ENCODE measurements at regions not wholly inside any gene's neighbourhood (a gene's known extent, or its start where the extent isn't known, plus 50 kb on each side); places are given as distances from the start of the nearest gene placed in this dataset.

- DNase-seq = no peak
These were observed 208.1 kb upstream of the THSD7B start for GRCh38 chr2:136557203-136557602.

DNA sequence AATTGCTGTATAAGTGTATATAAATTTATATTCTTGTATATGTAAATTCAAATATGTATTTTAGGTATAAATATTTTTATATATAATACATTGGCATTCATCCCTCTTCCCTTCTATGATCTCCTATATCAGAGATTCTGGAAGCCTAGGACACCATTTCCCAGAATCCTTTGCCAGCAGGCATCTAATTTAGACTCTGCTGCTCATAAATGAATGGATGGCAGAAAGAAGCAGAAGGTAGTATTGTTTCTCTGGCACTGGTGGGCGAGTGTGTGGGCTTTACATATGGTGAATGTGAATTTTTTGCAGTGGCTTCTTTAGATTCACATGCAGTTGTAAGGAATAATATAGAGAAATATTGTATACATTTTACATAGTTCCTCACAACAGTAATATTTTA is 215.2 kb upstream of the THSD7B start:
- no peak for DNase-seq

- no peak for DNase-seq
These were observed 226.0 kb upstream of the THSD7B start for GRCh38 chr2:136539355-136539754.

DNA sequence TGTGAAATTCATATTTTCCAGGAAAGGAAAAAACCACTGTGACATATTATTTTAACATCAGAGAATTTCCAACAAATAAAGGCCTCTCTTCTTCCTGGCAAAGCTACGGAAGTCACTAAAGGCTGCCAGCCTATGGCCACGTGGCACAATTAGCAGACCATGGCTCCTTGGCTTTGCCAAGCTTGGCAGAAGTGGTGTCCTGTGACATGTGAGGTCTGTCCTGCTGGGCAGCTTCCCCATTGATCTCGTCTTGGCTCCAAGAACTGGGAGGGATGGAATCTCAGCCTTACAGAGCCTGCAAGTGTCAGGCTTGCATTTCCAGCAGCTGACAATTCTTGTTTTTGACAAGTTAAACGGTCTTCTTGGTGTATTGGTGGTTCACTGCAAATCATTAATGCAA is 226.9 kb upstream of the THSD7B start:
- DNase-seq = no peak

DNA sequence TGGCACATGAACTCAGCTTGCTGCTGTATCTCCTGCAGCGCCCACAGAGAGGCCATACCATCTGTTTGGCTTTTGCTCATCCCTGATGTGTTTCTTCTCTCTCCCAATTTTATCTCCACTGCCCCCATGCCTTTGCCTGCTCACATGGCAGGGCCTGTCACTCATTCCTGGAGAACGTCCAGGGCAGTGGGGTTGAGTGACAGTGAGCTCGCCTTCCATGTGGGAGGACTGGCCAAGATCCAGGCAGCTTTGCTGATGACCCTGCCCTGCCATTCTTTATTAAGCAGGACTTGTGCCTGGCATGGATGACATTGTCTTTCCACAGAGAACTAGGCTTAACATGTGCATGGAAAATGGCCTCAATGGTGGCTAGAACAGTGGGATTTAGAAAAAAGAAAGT is 230.5 kb upstream of the THSD7B start:
- no peak for DNase-seq

DNA sequence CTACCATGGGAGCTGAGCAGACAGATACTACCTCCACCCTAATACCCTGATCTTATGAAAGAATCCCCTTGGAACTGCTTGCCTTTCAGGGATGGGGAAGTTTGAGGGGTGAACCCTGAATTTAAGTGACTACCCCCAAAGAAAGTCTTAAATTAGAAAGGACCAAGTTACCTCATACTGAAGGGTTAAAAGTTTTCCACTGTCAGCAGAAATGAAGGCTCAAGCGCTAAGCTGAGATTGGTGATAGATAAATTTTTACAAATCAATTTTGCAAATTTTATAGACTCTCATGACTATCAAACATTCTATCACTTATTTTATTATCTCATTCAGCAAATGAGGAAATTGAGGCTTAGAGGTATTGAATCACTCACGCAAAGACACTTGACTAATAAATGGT is 233.2 kb upstream of the THSD7B start:
- DNase-seq = no peak

GRCh38 chr2:136531731-136532130 is 233.6 kb upstream of the THSD7B start:
- no peak for DNase-seq

DNA sequence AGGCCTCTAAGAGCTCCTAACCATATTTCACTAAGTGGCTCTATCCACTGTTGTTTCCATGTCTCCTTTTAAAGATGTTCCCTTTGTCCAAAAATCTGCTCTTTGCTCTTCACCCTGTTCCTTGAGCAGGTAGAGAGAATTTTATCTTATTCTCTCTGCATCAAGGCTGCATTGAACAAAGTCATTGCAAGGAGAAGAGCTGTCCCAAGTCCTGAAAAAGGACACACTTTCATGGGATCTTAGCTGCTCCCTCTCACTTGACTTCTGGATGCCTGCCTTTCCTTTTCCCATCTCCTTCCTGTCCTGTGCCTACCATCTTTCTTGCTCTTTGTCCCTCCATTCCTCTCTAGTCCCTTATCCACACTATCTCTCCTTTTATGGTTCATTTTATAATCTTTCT is 235.2 kb upstream of the THSD7B start:
- no peak for DNase-seq

GRCh38 chr2:136527560-136527959 is 237.8 kb upstream of the THSD7B start:
- no peak for DNase-seq

DNA sequence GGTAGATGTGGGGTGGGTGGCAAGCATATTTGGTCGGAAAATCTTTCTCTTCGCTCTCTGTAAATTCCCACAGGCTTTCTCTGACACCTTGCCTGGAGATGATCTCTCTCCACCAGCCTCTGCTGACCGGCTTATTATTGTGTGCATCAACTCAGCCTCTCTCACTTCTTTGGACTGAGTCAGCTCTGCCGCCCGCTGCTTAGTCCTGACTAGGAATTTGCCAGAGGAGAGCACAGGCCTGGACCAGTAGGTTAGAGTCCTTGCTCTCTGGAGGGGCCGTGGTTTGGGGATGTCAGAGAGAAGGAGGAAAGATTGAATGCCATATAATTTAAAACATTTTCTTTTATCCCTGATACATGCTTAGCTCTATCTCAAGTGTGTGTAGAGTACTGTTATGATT is 242.6 kb upstream of the THSD7B start:
- no peak for DNase-seq

DNA sequence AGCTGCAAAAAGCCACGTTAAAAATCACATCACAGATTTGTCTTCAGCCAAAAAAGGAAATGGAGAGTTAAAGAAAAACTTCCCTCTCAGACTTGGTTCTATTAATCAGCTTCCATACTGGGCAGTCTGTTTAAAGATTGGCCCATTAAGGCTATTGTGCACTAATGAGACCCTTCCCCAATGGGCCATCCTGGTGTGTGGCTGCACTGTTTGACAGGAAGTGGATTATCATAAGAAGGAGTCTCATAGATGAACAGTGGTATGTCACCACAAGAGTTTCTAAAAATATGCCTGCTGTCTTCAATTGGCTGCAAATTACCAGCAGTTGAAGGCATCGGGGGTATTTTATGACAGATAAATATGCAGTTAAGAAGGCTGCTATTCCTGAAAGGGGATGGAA is 247.6 kb upstream of the THSD7B start:
- no peak for DNase-seq

GRCh38 chr2:136510244-136510643 is 255.1 kb upstream of the THSD7B start:
- no peak for DNase-seq

GRCh38 chr2:136505462-136505861 is 259.9 kb upstream of the THSD7B start:
- no peak for DNase-seq

DNA sequence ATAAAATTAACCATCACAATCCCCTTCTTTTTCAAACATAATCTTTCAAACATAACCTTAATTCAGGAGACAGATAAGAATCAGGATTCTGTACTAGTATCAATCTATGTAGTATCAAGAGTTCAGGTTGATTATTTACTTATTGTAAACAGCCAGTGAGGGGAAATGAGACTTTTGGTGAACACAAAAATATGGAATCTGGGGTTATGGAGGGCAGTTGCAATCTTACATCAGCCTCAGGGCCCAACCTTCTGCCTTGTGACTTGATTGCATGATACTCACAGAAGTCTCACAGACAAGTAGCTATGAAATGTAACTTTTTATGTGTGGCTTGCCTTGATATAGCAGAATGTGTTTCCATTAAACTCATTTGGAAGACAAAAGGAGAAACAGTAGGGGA is 262.7 kb upstream of the THSD7B start:
- no peak for DNase-seq

GRCh38 chr2:136497709-136498108 is 267.6 kb upstream of the THSD7B start:
- DNase-seq = no peak

DNA sequence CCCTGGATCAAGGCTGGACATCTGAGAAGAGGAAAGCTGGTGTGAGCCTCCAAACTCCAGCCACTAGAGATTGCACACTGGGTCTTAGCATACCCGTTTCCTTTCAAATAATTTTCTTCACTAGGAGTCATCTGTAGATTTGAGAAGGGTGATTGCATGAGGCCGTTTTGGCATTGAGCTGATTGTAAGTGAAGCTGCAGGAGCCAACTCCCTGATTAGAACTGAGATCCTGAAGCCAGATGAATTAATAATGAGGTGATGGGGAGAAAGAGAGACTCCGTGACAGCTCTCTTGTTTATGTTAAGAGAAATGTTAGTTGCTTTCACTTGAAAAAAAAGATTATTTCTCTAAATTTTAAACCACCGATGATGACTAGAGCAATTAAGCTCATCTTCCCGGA is 268.4 kb upstream of the THSD7B start:
- no peak for DNase-seq

DNA sequence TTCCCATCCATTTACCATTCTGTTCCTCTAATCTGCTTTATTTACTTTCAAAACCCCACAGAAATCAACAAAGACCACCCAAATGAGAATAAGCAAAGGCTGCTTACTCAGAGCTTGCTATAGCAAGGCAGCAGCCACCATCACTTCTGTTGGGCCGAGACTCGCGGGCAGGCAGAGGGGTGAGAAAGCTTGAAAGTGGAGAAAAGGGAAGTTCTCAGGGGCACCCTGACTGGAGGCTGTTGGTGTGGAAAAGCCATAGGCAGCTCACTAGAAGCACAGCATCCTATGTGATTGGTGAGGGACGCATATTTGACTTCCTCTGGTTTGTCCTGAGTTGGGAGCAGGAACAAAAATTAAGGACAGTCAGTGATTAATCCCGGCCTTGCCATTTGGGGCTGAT is 269.7 kb upstream of the THSD7B start:
- DNase-seq = no peak

GRCh38 chr2:136492901-136493300 is 272.4 kb upstream of the THSD7B start:
- DNase-seq = no peak

GRCh38 chr2:136490100-136490499 is 275.2 kb upstream of the THSD7B start:
- DNase-seq = no peak

DNA sequence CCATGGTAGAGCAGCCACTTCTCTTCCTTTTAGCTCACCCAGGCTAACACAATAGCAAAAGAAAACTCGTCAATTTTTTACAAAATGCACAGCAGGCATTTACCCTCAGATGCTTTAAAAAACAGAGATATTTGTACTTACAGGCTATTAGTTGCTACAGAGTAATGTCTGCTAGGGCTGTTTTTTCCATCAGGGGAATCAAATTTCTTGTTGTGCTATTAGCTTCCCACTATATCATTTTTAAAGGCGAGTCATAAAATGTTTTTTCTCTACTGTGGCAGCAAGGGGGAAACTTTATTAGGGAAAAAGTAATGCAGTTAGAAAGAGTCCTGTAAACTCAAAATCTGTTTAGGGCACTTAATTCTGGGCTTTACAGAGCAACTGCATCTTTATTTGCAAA is 277.9 kb upstream of the THSD7B start:
- no peak for DNase-seq

DNA sequence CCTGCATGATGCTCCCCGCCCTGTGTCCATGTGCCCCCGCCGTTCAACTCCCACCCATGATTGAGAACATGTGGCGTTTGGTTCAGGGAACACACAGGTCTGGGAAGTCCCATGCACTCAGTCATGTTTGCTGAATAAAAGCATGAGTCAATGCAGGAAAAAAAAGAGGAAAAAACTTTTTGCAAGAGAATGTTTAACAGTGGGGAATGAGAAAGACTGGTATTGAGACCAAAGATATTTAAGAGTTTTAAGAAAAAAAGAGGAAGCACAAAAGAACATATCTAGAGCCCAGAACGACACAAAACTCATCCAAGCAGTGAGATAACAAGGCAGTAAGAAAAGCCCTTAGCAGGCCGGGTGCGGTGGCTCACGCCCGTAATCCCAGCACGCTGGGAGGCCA is 279.2 kb upstream of the THSD7B start:
- no peak for DNase-seq

DNA sequence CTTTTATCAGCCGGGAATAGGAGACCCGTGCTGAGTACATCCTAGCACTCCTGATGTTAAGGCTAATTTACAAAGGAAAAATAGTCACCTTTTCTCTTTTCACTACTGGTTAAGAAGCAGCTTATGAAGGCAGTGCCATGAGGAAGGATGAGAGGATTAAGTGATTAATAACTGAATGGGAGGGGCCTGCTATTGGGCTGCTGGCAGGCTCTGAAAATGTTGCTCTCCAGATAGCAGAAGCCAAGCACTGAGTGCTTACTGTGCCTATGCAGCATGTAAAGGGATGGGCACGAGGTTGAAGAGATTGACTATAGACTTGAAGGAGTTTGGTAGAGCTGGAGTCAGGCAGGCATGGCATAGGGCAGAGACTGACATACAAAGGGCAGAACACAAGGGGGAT is 282.4 kb upstream of the THSD7B start:
- peak; percentile 87 for DNase-seq

GRCh38 chr2:136482006-136482405 is 283.3 kb upstream of the THSD7B start:
- no peak for DNase-seq

GRCh38 chr2:136479696-136480095 is 285.6 kb upstream of the THSD7B start:
- no peak for DNase-seq

DNA sequence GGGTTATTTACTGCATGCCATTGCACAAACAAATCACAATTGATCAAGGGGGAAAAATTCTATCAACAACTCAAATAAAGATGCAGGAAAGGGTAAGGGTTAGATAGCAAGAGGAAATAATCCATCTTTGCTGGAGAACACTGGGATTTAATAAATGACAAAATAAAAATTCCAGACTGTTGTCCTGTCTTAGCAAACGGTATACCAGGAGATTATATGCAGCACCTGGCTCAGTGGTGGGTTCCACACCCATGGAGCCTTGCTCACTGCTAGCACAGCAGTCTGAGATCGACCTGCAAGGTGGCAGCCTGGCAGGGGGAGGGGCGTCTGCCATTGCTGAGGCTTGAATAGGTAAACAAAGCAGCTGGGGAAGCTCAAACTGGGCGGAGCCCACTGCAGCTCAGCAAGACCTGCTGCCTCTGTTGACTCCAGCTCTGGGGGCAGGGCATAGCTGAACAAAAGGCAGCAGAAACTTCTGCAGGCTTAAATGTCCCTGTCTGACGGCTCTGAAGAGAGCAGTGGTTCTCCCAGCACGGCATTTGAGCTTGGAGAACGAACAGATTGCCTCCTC is 296.5 kb upstream of the THSD7B start:
- no peak for DNase-seq

GRCh38 chr2:136452528-136452927 is 312.8 kb upstream of the THSD7B start:
- no peak for DNase-seq

All from NCI-H524 treated with DMSO at 0.1 percent for 48 hours (cell line).